WERI-Rb-1 (cell line): ENCODE measurements at regions not wholly inside any gene's neighbourhood (a gene's known extent, or its start where the extent isn't known, plus 50 kb on each side); places are given as distances from the start of the nearest gene placed in this dataset.

Source experiments
- DNase-seq: peaks from one replicate; pipeline ENCODE4 v3.0.0-alpha.2; 2020
- H3K27ac ChIP-seq: fragments of 250-450 bp; sonication (Bioruptor Pico); 2 replicates; pipeline ENCODE4 v1.5.1; 2020; ENCODE audit warnings: mild to moderate bottlenecking, moderate library complexity
- H3K27me3 ChIP-seq: fragments of 250-450 bp; sonication (Bioruptor Pico); 2 replicates; pipeline ENCODE4 v1.5.1; 2021; ENCODE audit warnings: mild to moderate bottlenecking, low read depth, moderate library complexity; ENCODE audit not compliant: insufficient read depth, severe bottlenecking
- H3K36me3 ChIP-seq: fragments of 250-450 bp; sonication (Bioruptor Pico); 2 replicates; pipeline ENCODE4 v1.5.1; 2020; ENCODE audit warnings: mild to moderate bottlenecking, moderate library complexity
- H3K4me3 ChIP-seq: 2 replicates; pipeline ENCODE4 v1.5.1; 2011; ENCODE audit warnings: low read depth, mild to moderate bottlenecking, control low read depth, low read length
- H3K9me3 ChIP-seq: fragments of 250-450 bp; sonication (Bioruptor Pico); 2 replicates; pipeline ENCODE4 v1.5.1; 2021; ENCODE audit warnings: mild to moderate bottlenecking, moderate library complexity; ENCODE audit not compliant: severe bottlenecking
- CTCF ChIP-seq: IDR thresholded peaks from 2 replicates; pipeline ENCODE4 v1.5.1; 2011; ENCODE audit warnings: low read depth, mild to moderate bottlenecking, control low read depth, inconsistent platforms, low read length

- H3K36me3 ChIP-seq, result no peaks in the 10 kb centered on the region
- no peak overlapping the region for H3K27ac ChIP-seq
- no peak overlapping the region for H3K4me3 ChIP-seq
- peaks cover 4% of the 10 kb centered on the region for H3K9me3 ChIP-seq
- no peak for DNase-seq
- no peaks in the 10 kb centered on the region for H3K27me3 ChIP-seq
- no peak for TF ChIP-seq CTCF
Observed at GRCh38 chr6:142570221-142570671, 268.4 kb downstream of the ADGRG6 start.

- no peak for TF ChIP-seq CTCF
- Histone ChIP-seq H3K9me3 (no peaks in the 10 kb centered on the region), H3K27ac (no peak overlapping the region), H3K4me3 (no peak overlapping the region), H3K36me3 (no peaks in the 10 kb centered on the region), H3K27me3 (no peaks in the 10 kb centered on the region)
- DNase-seq, result no peak
Observed at GRCh38 chr6:142592876-142593275, 291.1 kb downstream of the ADGRG6 start.

GRCh38 chr6:142597836-142598235 lies 296.0 kb downstream of the ADGRG6 start:
- Histone ChIP-seq H3K27ac (no peak overlapping the region), H3K9me3 (no peaks in the 10 kb centered on the region), H3K4me3 (no peak overlapping the region), H3K36me3 (no peaks in the 10 kb centered on the region), H3K27me3 (no peaks in the 10 kb centered on the region)
- no peak for TF ChIP-seq CTCF
- DNase-seq, result no peak

GRCh38 chr6:142601427-142601826 lies 299.6 kb downstream of the ADGRG6 start:
- DNase-seq, result no peak
- no peaks in the 10 kb centered on the region for H3K27me3 ChIP-seq
- no peak for TF ChIP-seq CTCF

GRCh38 chr6:142602972-142603371 lies 301.2 kb downstream of the ADGRG6 start:
- Histone ChIP-seq H3K4me3 (no peak overlapping the region), H3K36me3 (no peaks in the 10 kb centered on the region), H3K27ac (no peak overlapping the region), H3K27me3 (no peaks in the 10 kb centered on the region), H3K9me3 (no peaks in the 10 kb centered on the region)
- DNase-seq, result no peak
- TF ChIP-seq CTCF, result no peak

More at GRCh38 chr6:142601427-142601826, 299.6 kb downstream of the ADGRG6 start:
- Histone ChIP-seq H3K27ac (no peak overlapping the region), H3K9me3 (no peaks in the 10 kb centered on the region), H3K36me3 (no peaks in the 10 kb centered on the region), H3K4me3 (no peak overlapping the region)

- no peak overlapping the region for H3K4me3 ChIP-seq
- H3K9me3 ChIP-seq, result no peaks in the 10 kb centered on the region
- TF ChIP-seq CTCF, result no peak
- DNase-seq, result no peak
- no peaks in the 10 kb centered on the region for H3K36me3 ChIP-seq
- no peak overlapping the region for H3K27ac ChIP-seq
- no peaks in the 10 kb centered on the region for H3K27me3 ChIP-seq
Observed at GRCh38 chr6:142605922-142606485, 304.2 kb downstream of the ADGRG6 start.
